ENCODE measurements at regions not wholly inside any gene's neighbourhood (a gene's known extent, or its start where the extent isn't known, plus 50 kb on each side); places are given as distances from the start of the nearest gene placed in this dataset.

DNA sequence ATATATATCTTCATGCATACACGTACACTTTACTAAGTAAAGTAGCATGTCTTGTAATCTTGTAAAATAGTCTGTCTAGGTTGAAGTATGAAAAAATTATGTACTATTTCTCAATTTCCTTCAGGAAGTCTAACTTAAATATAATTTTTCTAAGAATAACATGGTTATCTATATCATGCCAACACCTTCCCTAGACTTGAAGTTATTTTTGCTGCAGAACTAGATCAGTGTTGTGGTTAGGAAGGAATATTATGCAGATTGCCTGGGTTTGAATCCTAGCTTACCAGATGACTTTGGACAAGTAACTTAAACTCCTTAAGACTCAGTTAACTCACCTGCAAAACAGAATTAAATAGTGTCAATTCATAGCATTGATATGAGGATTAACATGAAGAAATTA is 142.2 kb upstream of the SEMA3A start:
- TF ChIP-seq, protein P1, sequence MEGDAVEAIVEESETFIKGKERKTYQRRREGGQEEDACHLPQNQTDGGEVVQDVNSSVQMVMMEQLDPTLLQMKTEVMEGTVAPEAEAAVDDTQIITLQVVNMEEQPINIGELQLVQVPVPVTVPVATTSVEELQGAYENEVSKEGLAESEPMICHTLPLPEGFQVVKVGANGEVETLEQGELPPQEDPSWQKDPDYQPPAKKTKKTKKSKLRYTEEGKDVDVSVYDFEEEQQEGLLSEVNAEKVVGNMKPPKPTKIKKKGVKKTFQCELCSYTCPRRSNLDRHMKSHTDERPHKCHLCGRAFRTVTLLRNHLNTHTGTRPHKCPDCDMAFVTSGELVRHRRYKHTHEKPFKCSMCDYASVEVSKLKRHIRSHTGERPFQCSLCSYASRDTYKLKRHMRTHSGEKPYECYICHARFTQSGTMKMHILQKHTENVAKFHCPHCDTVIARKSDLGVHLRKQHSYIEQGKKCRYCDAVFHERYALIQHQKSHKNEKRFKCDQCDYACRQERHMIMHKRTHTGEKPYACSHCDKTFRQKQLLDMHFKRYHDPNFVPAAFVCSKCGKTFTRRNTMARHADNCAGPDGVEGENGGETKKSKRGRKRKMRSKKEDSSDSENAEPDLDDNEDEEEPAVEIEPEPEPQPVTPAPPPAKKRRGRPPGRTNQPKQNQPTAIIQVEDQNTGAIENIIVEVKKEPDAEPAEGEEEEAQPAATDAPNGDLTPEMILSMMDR (IDR thresholded peaks at IDR 0.05), result no peak
- no peak for TF ChIP-seq POLR2A (IDR thresholded peaks at IDR 0.05)

Measured in right lobe of liver (tissue), 4 donors.